Stimulated activated CD8-positive, alpha-beta memory T cell treated with anti-CD3 and anti-CD28 coated beads, Interleukin-15, amount 100 ng/mL, for 48 hours (primary cell): ENCODE measurements at regions not wholly inside any gene's neighbourhood (a gene's known extent, or its start where the extent isn't known, plus 50 kb on each side); places are given as distances from the start of the nearest gene placed in this dataset.

Experiments used
- DNase-seq, 2 donors: peaks; one replicate each; pipeline ENCODE4 v3.0.0-alpha.2; 2020; ENCODE audit warnings: low read depth in 2 of 2

DNA sequence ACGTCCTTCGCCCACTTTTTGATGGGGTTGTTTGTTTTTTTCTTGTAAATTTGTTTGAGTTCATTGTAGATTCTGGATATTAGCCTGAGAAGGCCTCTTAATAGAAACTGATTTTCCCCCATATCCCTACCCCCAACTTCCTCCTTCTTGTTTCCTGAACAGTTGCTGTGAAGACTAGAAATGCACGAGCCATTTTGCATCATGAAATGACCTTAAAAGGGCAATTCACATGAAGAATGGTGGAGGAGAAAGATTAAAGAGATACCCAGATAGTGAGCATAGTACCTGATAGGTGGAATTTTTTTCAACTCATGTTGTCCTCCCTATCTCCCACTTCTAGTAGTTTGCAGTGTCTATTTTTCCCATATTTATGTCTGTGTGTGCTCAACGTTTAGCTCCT lies 55.2 kb upstream of the KCNH8 start:
- DNase-seq = no peak

DNA sequence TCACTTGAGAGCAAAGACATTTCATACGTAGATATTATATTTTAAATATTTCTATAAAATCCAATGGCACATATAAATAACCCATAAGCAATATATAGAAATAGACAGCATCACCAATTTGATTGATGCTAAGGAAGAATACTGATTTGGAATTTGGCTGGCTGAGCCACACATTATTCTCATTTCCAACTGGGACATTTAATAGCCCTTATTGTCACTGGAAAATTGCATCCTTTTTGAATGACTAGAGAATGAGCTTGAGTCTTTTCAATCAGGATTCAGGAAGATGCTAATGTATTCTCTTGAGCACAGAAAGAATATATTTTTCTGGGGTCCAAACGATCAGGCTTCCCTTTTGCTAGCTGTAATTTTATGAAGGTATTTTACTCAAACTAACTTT lies 70.9 kb upstream of the KCNH8 start:
- DNase-seq = no peak

DNA sequence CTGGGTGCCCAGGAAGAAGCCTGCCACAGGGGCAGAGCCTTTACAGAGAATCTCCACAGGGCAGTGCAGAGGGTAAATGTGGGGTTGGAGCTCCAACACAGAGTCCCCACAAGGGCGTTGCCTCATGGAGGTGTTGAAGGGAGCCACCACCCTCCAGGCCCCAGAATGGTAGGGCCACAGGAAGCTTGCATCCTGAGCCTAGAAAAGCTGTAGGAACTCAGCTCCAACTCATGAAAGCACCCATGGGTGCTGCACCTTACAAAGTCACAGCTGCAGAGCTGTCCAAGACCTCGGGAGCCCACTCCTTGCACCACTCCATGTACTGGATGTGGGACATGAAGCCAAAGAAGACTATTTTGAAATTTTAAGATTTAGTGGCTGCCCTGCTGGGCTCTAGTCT lies 73.3 kb upstream of the KCNH8 start:
- DNase-seq = no peak

DNA sequence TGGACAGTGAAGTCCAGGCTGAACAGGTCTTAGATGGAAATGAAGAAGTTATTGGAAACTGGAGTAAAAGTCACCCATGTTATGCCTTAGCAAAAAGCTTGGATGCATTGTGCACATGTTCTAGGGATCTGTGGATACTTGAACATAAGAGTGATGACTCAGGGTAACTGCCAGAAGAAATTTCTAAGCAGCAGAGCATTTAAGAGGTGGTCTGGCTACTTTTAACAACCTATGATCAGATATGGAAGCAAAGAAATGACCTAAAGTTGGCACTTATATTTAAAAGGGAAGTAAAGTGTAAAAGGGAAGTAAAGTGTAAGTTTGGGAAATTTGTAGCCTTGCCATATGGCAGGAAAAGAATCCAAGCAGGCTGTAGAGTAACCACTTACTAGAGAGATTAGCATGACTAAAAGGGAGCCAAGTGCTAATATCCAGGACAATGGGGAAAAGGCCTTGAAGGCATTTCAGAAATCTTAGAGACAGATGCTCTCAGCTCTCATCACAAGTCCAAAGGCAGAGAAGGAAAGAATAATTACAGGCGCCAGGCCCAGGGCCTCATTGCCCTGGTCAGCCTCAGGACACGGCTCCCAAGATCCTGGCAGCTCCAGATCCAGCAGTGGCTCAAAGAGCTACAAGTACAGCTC lies 73.9 kb upstream of the KCNH8 start:
- DNase-seq = no peak

DNA sequence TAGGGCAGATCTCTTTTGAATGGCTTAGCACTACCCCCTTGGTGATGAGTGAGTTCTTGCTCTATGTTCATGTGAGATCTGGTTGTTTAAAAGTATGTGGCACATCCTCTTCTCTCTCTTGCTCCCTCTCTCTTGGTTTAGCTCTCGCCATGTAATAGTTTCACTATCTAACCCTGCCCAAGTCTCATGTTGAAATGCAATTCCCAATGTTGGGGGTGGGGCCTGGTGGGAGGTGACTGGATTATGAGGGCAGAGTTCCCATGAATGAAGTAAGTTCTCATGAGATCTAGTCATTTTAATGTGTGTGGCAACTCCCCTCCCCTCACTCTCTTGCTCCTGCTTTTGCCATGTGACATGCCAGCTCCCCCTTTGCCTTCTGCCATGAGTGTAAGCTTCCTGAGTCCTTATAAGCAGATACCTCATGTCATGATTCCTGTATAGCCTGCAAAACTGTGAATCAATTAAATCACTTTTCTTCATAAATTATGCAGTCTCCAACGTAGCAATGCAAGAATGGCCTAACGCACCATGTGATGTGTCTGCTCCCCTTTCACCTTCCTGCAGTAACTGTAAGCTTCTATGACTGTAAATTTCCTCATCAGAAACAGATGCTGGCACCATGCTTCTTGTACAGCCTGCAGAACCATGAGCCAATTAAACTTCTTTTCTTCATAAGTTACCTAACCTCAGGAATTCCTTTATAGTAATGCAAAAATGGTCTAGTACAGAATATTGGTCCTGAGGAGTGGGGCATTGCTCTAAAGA lies 74.8 kb upstream of the KCNH8 start:
- no peak for DNase-seq

DNA sequence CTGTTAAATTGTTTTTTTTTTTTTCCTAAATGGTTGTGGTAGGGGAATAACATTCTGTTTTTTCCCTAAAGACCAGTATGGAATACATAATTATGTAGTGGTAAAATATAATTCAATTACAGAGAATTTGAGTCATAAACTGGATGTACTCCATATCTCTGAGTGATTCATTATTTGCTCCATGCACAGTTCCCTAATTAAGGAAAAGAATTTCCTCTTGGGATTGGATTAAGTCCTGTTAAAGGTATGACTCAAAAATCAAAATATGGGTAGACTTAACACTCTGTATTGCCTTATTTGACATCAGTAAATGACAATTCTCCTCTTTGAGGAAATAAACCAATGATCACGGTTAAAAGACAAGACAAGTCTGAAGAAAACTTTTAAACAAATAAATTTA lies 78.0 kb upstream of the KCNH8 start:
- DNase-seq = no peak

DNA sequence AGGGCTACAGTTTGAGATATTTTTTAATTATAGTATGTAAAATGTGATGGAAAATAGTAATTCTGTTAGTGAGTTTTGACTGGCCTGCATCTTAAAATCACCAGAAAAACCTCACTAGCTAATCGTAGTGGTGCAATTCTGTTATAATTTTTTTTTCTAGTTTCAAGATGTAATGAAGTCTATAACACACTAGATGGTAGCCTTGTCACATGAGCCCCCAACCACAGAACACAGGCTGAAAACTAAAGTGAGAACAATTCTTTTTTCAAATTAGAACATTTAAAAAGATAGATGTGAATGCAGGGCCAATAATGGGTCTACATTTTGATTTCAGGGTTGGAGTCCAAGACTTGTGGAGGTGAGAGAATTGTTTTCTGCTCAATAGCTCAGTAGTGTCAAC lies 83.3 kb upstream of the KCNH8 start:
- no peak for DNase-seq

DNA sequence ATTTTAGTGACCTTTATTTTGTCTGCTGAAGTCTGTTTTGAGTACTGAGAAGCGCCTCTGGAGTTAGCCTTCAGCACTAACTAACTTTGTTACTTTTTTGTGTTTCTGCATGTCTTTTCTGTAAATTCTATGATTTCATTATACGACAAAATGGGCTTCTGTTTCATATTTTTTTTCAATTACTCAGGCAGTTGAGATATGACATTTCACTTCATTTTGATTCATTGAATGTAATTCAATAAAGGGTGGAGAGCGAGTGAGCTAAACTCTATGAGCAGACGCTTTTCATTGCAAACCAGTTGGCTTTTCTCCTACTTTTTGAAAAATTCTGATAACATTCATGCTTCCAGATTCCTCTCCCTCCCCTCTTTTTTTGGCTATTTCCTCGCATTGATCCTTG lies 84.4 kb upstream of the KCNH8 start:
- no peak for DNase-seq

DNA sequence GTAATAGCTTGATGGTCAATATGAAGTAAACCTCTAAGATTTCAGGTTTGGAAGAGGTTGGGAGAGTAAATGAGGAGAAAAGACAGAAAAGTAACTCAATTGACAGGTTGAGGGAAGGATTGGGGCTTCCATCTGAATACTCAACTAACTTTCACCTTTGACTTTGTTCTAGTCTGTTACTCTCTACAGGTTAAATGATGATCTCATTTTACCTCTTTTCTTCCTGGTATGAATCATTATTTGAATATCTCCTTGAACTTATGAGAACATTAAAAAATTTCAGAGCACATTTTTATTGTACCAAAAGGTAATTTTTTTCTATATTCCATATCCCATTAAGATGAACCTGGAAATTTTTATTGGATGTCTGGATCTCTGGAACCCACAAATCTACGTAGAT lies 87.9 kb upstream of the KCNH8 start:
- DNase-seq = no peak

DNA sequence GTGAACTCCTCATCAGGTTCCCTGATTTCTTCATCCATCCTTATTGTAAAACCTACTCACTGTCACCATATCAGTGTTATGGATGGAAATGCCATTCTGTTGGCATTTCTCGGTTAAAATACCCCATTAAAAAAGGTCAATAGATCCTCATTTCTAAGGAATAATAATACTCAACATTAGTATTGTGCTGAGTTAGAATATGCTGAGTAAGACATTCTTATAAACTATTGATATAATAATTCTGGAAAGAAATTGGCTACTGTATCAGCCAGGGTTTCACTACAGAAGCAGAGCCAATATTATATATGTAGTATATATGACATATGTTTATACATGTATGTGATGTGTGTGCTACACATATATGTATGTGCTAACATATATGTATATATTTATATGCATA lies 95.4 kb upstream of the KCNH8 start:
- no peak for DNase-seq

DNA sequence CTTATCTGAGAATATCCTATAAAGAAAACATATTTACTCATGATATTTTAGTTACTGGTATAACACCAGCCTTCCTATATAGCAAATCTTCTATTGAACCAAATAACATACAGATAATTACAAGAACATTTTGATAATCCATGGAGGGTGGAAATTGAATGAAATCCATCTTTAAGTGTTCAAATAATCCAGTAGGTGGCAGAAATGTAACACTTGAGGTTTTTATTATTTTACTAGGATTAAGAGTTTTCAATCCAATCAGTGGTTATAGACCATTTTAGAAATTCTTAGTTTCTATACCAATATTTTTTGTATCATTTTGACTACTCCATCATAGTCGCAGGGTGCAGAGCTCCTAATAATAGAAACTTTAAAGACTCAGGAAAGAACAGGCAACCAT lies 101.9 kb upstream of the KCNH8 start:
- DNase-seq = no peak

DNA sequence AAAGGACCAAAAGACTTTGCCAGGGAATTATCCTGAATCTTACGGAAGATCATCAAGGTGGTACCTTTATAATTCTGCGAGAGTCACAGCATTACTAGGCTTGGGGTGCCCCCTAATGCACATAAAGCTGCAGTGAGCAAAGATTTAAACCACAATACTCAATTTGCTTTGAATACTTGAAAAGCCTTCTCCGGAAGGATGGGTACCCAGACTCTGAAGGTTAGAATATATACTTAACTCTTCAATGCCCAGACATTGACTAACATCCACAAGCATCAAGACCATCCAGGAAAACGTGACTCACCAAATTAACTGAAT lies 117.8 kb upstream of the KCNH8 start:
- no peak for DNase-seq

DNA sequence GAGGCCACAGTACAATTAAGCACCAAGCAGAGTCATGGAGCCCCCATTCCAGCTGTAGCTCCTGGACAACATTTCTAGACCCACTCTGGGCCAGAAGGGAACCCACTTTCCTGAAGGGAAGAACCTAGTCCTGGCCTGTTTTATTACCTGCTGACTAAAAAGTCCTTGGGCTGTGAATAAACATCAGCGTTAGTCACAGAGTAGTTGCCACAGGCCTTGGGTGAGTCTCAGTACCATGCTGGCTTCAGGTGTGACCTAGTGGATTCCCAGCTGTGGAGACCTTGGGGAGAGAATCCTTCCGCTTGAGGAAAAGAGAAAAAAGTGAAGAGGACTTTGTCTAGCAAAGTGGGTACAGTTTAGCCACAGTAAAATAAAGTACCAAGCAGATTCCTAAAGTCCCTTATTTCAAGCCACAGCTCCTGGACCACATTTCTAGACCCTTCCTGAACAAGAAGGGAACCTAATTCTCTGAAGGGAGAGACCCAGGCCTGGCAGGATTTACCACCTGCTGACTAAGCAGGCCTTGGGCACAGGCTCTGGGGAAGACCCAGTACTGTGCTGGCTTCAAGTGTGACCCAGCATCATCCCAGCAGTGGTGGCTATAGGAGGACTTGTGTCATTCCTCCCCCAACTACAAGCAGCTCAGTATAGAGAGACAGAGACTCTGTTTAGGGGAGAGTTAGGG lies 118.3 kb upstream of the KCNH8 start:
- no peak for DNase-seq

DNA sequence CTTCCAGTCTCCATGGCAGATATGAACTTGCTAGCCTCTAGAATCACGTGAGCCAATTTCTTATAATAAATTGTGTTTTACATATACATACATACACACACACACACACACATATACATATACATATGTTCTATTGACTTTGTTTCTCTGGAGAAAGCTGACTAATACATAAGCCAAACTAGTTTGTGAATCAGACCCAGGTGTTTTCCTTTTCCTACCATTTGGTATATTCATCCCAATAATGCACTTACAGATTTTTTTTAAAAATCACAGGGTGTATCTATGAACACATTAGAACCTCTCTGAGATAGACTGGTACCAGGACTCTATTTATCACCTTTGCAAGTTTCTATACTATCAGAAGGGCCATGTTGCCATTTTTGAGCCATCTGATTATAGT lies 122.9 kb upstream of the KCNH8 start:
- no peak for DNase-seq

DNA sequence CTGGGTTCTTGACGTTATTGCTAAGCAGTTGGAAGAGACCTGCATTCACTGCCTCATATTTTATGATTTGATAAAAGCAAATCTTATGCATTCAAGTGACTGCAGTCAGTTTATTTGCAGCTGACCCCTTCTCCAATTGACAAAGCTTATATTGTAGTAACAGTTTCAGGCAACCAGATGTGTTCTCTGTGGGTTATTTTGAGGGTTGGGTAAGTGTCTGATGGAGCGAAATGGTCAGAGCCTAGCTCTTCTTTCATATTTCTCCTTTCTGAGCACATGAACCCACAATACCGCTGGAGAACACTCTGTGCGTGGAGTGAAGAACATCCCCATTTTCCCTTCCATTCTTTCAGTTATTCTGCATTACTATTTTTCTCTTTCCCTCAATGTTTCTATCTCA lies 125.8 kb upstream of the KCNH8 start:
- no peak for DNase-seq

DNA sequence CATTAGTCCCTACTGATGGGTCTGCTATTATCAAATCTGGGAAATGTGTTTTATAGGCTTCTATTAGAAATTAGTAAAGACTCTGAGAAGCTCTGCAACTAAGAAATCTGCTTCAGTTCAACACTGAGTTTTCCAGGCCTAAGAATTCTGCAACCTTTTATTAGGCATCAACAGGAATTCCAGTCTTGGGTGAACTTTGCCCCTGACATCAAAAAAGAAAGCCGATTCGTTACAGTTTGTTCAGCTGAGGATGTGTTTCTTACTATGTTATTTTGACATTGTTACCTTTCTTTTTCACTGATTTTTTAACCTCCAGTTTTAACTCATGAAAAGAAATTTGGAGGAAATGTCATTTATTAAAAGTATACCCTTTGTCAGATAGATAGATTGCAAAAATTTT lies 131.5 kb upstream of the KCNH8 start:
- no peak for DNase-seq

DNA sequence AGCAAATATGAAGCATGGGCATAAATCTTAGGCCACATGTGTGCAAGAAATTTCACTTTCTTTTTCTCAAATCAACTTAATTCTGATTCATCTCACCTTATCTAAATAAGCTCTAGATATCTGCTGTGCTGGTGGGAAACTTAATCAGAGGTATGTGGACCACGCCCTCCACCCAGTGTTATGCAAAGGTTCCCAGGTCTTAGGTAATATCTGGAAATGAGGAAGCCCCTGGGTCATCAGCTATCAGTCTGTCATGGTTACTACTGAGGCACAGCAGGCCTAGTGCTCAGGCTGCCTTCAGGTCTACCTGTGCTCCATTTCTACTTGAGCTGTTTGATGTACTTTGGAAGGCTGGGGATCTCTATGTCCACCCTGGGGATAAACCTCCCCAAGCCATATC lies 134.4 kb upstream of the KCNH8 start:
- no peak for DNase-seq

DNA sequence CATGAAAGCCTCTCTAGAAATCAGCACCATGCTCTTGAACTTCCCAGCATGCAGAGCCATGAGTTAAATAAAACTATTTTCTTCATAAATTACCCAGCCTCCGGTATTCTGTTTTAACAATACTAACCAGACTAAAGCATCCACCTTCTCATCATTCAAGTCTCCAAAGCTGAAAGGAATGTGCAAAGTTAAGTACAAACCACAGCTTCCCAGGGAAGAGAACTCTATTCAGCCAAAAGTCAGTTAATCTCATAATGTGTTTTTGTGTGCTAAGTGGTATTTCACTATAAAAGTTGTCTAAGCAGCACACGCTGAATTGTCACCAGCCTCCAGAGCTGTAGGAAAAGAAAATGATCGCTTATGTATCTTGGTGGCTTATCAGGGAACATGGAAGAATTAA lies 135.5 kb upstream of the KCNH8 start:
- no peak for DNase-seq

DNA sequence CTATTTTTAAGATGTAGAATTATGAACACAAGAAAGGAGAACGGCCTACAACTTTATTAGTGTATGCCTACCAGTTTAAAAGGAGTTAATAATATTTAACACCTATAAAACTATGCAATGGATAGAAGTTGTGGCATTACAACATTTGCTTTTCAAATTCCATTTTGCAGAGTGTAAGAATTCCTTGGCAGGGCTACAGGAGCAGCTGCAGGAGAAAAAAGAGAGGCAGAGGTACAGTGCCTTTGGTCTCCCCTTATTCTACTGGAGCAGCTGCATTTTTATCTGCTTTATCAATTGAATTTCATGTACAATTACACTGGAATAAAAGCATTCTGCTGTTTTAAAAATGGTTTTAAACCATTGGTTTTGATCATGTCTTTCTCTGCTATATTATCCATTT lies 145.7 kb upstream of the KCNH8 start:
- DNase-seq = no peak

DNA sequence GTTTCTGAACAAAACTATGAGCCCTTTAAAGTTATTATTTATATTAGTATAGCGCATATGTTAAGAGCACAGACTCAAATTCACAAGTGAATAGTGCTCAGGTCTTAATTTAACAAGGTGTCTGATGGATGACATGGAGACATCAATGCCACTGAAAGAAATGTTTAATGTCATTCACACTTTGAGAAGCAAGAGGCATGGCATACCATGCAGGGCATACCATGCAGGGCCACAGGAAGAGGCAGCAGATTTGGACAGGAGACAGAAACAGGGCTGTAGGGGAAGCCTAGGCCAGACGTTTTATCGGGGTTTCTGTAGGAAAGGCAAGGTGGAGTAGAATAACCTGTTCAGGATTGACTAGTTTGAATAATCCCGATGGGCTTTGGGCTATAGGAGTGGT lies 150.2 kb upstream of the KCNH8 start:
- DNase-seq = no peak

DNA sequence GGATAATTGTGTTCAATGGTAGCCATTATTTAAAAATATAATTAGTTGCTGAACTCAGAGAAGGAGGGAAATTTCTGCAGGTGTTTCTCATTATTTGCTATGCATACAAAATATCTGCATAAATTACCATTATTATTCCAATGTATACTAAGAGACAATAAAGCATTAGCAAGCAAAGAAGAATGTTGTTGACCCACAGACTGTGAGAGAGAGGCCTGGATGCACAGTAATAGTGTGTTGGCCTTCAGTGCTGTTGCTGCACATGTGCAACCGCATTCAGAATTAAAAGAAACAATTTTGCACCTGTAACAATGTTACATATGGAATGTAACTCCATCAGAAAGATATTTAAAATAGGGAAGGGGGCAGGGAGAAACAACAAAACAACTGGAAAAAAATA lies 155.6 kb upstream of the KCNH8 start:
- no peak for DNase-seq

DNA sequence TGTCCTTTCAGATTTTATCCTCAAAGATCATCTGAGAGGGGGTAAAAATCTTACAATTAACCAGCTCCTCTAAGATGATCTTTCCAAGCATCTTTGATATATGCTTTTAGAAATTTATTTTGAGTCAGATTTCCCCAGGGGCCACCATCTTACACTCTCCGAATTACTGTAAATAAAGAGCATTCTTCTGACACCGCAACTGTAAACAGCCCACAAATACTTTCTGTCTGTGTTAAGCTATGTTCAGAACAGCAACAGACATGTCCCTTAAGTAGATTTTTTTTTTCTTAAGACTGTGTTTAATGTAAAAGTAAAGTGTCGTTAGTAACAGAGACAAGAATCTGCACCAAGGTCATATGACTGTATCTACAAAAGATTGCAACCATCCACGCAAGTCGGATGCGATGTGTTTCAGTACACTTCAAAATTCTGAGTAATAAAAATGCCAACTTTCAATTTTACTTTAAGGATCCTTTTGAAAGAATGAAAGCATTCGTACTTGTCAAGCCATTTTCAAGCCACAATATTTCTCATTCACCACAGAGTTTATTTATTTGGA lies 159.0 kb upstream of the KCNH8 start:
- DNase-seq = no peak

DNA sequence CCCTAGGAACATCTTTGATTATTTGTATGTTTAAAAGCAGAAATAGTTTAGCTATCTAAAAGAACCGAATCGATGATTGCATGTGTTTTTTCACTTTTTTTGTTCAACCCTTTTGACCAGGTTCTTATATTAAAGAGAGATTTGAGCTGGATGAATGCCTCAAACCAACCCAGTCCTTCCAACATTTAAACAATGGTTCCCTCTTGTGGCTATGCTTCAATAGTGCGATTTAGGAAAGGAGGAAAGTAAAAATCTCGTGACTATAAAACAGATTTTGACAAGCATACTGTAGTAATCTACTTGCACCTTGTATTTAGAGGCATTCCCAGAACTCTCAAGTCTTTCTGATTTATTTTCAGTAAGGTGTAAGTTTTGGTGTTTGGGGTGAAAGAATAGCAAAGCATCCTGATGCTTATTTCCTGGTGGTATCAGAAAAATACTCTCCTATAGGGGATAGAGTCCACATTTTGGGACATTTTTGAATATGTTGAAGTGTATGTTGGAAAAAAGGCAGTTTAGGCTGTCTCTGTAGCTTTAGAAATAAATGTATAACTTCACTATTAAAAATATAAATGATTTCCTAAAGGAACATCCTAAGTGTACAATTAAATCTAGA lies 159.6 kb upstream of the KCNH8 start:
- no peak for DNase-seq
